ENCODE measurements at regions not wholly inside any gene's neighbourhood (a gene's known extent, or its start where the extent isn't known, plus 50 kb on each side); places are given as distances from the start of the nearest gene placed in this dataset.

DNA sequence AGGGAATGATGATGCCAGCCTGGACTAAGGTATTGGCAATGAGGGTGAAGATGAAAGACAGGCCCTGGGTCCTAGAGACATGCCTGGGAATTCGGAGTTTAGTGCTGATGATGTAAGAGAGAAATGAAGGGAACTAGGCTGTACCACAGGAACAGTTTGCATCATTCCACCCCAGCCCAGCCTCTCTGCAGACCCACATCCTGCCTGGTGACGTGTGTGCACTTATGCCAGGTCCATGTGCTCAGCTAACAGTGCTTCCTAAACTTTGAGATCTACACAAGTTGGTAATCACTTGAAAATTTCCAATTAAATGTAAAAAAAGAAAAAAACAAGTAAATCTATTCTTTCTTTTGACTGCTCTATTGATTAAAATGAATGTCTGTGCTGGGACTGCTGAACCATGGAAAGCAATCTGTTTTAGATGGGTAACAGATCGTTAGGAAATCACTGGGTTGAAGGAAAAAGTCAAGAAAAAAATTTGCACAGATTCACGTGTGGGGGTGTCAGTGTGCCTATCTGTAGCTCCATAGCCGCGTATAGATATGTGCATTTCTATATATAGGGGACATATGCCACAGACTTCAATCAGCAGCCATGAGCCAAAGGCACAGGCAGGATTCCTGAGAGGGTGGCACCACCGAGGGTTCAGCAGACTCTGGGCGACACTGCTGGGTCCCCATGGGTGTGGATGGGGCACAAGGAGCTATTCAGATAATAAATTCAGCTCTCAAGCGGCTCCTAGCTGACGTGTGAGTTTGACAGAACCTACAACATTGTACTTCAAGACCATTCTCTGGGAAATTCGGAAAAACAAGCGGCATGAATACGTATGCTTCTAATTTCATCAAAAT is 131.1 kb upstream of the OPCML start:
- H3K9me3 ChIP-seq (ENCODE audit: control insufficient read depth, low read length, poor library complexity, severe bottlenecking): no peaks in the 10 kb centered on the region
- no peak overlapping the region for H3K4me3 Mint-ChIP-seq
- H3K27ac Mint-ChIP-seq: no peak overlapping the region
- ATAC-seq: no peak
- no peaks in the 10 kb centered on the region for H3K36me3 Mint-ChIP-seq (ENCODE audit: low read depth)
- no peaks in the 10 kb centered on the region for H3K27me3 Mint-ChIP-seq
- no peaks in the 10 kb centered on the region for H3K4me1 Mint-ChIP-seq
- DNase-seq: no peak

GRCh38 chr11:133661846-133662245 is 129.5 kb upstream of the OPCML start:
- DNase-seq: no peak
- no peaks in the 10 kb centered on the region for H3K36me3 Mint-ChIP-seq (ENCODE audit: low read depth)
- no peak for ATAC-seq
- H3K9me3 ChIP-seq (ENCODE audit: control insufficient read depth, low read length, poor library complexity, severe bottlenecking): no peaks in the 10 kb centered on the region
- no peaks in the 10 kb centered on the region for H3K27me3 Mint-ChIP-seq
- H3K27ac Mint-ChIP-seq: no peak overlapping the region
- H3K4me3 Mint-ChIP-seq: no peak overlapping the region
- no peaks in the 10 kb centered on the region for H3K4me1 Mint-ChIP-seq

DNA sequence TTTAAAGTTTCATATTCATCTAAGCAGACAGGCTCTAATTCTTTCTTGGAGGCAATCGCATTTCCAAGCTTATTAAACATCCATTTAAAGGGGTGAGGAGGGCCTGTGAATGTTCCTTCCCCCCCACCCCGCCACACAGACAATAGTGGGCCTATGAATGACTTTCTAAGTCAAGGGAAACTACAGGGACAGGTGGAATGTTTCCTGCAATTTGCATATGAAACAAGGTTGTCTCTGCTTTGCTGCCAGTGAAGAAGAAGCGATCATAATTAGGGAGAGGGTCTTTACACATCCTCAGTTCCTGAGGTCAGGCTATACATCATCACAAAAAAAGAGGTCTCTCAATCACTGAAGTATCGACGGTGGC is 127.9 kb upstream of the OPCML start:
- no peak for DNase-seq
- no peaks in the 10 kb centered on the region for H3K36me3 Mint-ChIP-seq (ENCODE audit: low read depth)

DNA sequence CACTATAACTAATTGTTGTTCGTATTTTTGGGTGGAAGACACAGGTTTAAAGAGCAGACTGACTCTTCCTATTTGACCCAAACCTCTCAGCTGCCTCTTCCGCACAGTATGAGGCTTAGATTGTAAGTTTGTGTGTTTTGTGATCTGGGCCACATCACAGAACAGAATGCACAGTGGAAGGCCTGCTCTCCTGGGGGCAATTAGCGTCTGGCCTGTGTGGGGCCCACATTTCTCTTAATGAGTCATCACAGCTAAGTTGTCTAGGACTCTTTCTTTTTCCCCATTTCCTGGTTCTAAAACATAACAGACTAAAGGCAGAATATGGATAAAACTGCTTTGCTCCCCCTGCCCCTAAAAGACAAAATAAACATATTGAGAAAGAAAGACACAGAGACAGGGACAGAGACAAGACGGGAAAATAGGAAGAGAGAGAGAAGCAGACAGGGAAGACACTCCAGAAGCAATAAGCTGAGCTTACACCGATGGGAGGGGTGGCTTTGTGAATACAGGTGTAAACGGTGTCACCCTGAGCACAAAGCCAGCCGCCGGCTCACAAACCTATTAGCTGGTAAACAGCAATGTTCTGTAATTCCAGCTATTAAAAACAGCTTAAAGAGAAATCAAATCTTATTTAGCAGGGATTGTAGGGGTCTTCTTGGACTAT is 127.4 kb upstream of the OPCML start:
- Mint-ChIP-seq H3K36me3 (ENCODE audit: low read depth) (no peaks in the 10 kb centered on the region), H3K4me3 (no peak overlapping the region), H3K27me3 (no peaks in the 10 kb centered on the region), H3K27ac (no peak overlapping the region), H3K4me1 (no peaks in the 10 kb centered on the region)
- H3K9me3 ChIP-seq (ENCODE audit: control insufficient read depth, low read length, poor library complexity, severe bottlenecking): no peaks in the 10 kb centered on the region
- DNase-seq (no peak), ATAC-seq (no peak)

More for the DNA sequence above, 127.9 kb upstream of the OPCML start:
- no peak overlapping the region for H3K27ac Mint-ChIP-seq
- ATAC-seq: no peak
- no peak overlapping the region for H3K4me3 Mint-ChIP-seq
- H3K9me3 ChIP-seq (ENCODE audit: control insufficient read depth, low read length, poor library complexity, severe bottlenecking): no peaks in the 10 kb centered on the region
- H3K27me3 Mint-ChIP-seq: no peaks in the 10 kb centered on the region
- H3K4me1 Mint-ChIP-seq: no peaks in the 10 kb centered on the region

GRCh38 chr11:133657054-133657453 is 124.8 kb upstream of the OPCML start:
- DNase-seq (no peak), ATAC-seq (no peak)
- Mint-ChIP-seq H3K4me3 (no peak overlapping the region), H3K36me3 (ENCODE audit: low read depth) (no peaks in the 10 kb centered on the region), H3K27ac (no peak overlapping the region), H3K4me1 (no peaks in the 10 kb centered on the region), H3K27me3 (no peaks in the 10 kb centered on the region)
- H3K9me3 ChIP-seq (ENCODE audit: control insufficient read depth, low read length, poor library complexity, severe bottlenecking): no peaks in the 10 kb centered on the region

DNA sequence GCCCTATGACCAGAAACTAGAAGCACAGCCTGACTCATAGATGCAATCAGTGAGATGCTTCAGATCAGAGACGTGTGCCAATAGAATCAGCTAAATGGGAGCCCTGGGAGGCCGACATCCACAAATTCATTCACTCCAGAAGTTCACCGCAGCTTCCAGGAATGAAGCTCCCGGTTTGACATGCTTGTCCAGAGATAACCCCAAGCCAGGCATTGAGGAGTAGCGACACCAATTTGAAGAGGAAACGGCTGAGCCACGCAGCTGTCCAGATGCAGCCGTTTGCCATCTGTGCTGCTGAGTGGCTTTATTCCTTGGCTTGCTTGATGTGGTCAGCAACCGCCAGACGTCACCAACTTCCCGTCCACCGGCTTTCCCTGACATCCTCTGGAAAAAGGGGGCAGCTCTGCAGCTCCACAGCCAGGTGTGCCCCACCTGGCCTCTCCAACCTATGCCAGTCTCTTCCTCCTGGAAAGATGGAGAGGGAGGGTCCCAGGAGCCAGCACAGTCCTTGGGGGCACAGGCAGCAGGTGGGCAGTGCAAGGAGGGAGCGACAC is 123.9 kb upstream of the OPCML start:
- no peak overlapping the region for H3K4me3 Mint-ChIP-seq
- H3K9me3 ChIP-seq (ENCODE audit: control insufficient read depth, low read length, poor library complexity, severe bottlenecking): no peaks in the 10 kb centered on the region
- DNase-seq (no peak), ATAC-seq (no peak)
- no peak overlapping the region for H3K27ac Mint-ChIP-seq
- H3K4me1 Mint-ChIP-seq: no peaks in the 10 kb centered on the region
- no peaks in the 10 kb centered on the region for H3K36me3 Mint-ChIP-seq (ENCODE audit: low read depth)
- H3K27me3 Mint-ChIP-seq: no peaks in the 10 kb centered on the region

DNA sequence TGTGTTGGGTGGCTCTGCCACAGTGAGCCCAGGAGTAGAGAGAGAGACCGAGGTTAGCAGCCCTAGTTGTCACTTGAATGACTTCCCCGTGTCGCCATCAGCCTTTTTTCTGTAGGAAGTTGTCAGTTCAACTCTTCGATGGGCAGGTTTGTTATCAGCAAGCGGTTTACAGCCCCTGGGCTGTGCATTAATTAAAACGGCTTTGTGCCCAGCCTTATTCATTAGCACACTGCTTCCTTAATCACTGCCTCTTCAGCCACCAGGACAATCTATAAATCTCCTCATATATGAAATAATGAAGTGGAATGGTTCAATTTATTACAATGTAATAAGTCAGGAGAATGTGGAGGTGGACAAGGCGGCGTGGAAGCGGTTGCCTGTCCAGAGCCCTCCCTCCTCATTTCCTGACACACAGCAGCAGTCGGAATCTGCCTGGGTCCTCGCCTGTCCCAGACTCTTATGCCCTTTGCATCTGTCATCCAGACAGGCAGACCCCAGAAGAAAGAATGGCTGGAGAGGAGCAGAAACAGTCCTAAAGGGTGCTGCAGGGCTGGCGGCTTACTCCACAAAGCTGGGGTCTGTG is 122.4 kb upstream of the OPCML start:
- no peak overlapping the region for H3K4me3 Mint-ChIP-seq
- no peak overlapping the region for H3K27ac Mint-ChIP-seq

DNA sequence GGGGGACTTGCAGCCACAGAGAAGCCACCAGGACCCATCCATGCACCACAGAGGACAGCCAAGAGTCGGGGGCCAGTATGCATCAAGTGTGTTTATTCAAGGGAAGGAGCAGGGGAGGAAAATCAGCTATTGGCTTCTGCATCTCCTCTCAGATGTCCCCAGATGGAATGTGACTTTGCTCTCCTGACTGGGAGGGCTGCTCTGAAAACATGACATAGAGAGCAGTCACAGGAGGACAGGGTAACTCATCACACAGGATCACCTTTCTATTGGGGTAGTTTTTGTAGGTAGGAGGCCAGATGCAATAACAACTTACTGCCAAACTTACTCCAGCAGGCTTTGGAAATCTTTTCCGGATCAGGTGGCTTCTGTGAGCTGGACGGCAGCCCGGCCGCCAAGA is 121.0 kb upstream of the OPCML start:
- no peaks in the 10 kb centered on the region for H3K9me3 ChIP-seq (ENCODE audit: control insufficient read depth, low read length, poor library complexity, severe bottlenecking)
- ATAC-seq (no peak), DNase-seq (no peak)
- no peak overlapping the region for H3K27ac Mint-ChIP-seq
- H3K4me1 Mint-ChIP-seq: no peaks in the 10 kb centered on the region
- no peaks in the 10 kb centered on the region for H3K36me3 Mint-ChIP-seq (ENCODE audit: low read depth)
- H3K4me3 Mint-ChIP-seq: no peak overlapping the region
- H3K27me3 Mint-ChIP-seq: no peaks in the 10 kb centered on the region

More for the DNA sequence above, 122.4 kb upstream of the OPCML start:
- H3K4me1 Mint-ChIP-seq: no peaks in the 10 kb centered on the region
- H3K27me3 Mint-ChIP-seq: no peaks in the 10 kb centered on the region
- no peak for ATAC-seq
- DNase-seq: no peak
- H3K9me3 ChIP-seq (ENCODE audit: control insufficient read depth, low read length, poor library complexity, severe bottlenecking): no peaks in the 10 kb centered on the region
- H3K36me3 Mint-ChIP-seq (ENCODE audit: low read depth): no peaks in the 10 kb centered on the region

DNA sequence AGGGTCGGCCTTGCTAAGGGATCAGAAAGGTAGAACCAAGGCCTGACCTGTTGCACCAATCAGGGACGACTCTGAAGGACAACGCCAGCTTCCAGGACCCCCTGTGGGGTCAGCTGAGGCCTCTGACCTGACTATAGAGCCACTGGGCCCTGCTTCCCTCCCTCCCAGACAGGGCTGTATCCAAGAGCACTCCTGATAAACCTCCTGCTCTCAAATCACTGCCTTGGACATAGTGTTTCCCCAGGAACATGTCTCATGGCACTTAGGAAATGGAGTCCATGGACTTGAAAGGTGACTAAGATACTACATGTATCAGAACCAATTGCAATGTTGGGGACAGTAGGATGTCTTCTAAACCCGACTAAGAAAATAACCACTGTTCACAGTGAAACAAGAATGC is 117.8 kb upstream of the OPCML start:
- H3K9me3 ChIP-seq (ENCODE audit: control insufficient read depth, low read length, poor library complexity, severe bottlenecking): no peaks in the 10 kb centered on the region
- ATAC-seq: no peak
- Mint-ChIP-seq H3K27me3 (no peaks in the 10 kb centered on the region), H3K4me3 (no peak overlapping the region), H3K27ac (no peak overlapping the region), H3K4me1 (no peaks in the 10 kb centered on the region), H3K36me3 (ENCODE audit: low read depth) (no peaks in the 10 kb centered on the region)
- DNase-seq: no peak

GRCh38 chr11:133649040-133649439 is 116.7 kb upstream of the OPCML start:
- Mint-ChIP-seq H3K27me3 (no peaks in the 10 kb centered on the region), H3K4me3 (no peak overlapping the region)

DNA sequence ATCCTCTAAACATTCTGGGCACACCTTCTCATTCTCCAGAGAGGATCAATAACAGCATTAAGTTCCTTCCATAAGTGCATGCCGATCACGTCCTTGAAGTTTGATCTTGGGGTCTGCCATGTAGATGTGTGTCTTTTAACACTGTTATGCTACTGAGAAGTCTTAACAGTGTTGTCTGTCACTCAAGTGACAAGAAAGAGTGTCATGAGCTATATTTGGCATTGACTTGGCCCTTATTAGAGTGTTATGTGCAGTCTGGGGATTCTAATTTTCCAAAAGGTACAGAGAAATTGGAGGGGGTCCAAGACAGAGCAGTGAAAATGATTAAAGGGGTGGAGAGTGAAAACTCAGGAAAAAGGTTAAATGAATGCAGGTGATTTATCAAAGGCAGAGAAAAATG is 107.1 kb upstream of the OPCML start:
- peaks cover 5% of the 10 kb centered on the region for H3K27me3 Mint-ChIP-seq
- no peaks in the 10 kb centered on the region for H3K9me3 ChIP-seq (ENCODE audit: control insufficient read depth, low read length, poor library complexity, severe bottlenecking)
- no peak overlapping the region for H3K4me3 Mint-ChIP-seq
- no peak for DNase-seq
- no peaks in the 10 kb centered on the region for H3K36me3 Mint-ChIP-seq (ENCODE audit: low read depth)
- H3K27ac Mint-ChIP-seq: no peak overlapping the region
- no peak for ATAC-seq
- H3K4me1 Mint-ChIP-seq: no peaks in the 10 kb centered on the region

More at GRCh38 chr11:133649040-133649439, 116.7 kb upstream of the OPCML start:
- Mint-ChIP-seq H3K36me3 (ENCODE audit: low read depth) (no peaks in the 10 kb centered on the region), H3K4me1 (no peaks in the 10 kb centered on the region), H3K27ac (no peak overlapping the region)
- H3K9me3 ChIP-seq (ENCODE audit: control insufficient read depth, low read length, poor library complexity, severe bottlenecking): no peaks in the 10 kb centered on the region
- ATAC-seq: no peak
- DNase-seq: no peak

GRCh38 chr11:133638921-133639320 is 106.6 kb upstream of the OPCML start:
- no peaks in the 10 kb centered on the region for H3K9me3 ChIP-seq (ENCODE audit: control insufficient read depth, low read length, poor library complexity, severe bottlenecking)
- peaks cover 5% of the 10 kb centered on the region for H3K27me3 Mint-ChIP-seq
- no peak overlapping the region for H3K27ac Mint-ChIP-seq
- H3K4me3 Mint-ChIP-seq: no peak overlapping the region
- no peak for ATAC-seq
- no peaks in the 10 kb centered on the region for H3K36me3 Mint-ChIP-seq (ENCODE audit: low read depth)
- H3K4me1 Mint-ChIP-seq: no peaks in the 10 kb centered on the region
- no peak for DNase-seq

- no peaks in the 10 kb centered on the region for H3K9me3 ChIP-seq (ENCODE audit: control insufficient read depth, low read length, poor library complexity, severe bottlenecking)
- Mint-ChIP-seq H3K4me3 (no peak overlapping the region), H3K27ac (no peak overlapping the region), H3K27me3 (peaks cover 5% of the 10 kb centered on the region), H3K36me3 (ENCODE audit: low read depth) (no peaks in the 10 kb centered on the region), H3K4me1 (no peaks in the 10 kb centered on the region)
- ATAC-seq (no peak), DNase-seq (no peak)
Measured at GRCh38 chr11:133636711-133637355, 104.5 kb upstream of the OPCML start.
